ENCODE measurements at regions not wholly inside any gene's neighbourhood (a gene's known extent, or its start where the extent isn't known, plus 50 kb on each side); places are given as distances from the start of the nearest gene placed in this dataset.

- TF ChIP-seq POLR2AphosphoS5 (IDR thresholded peaks at IDR 0.05) (no peak), CTCF (IDR thresholded peaks at IDR 0.05) (no peak), POLR2A (IDR thresholded peaks at IDR 0.05) (no peak), EP300 (IDR thresholded peaks at IDR 0.05) (no peak)
Observed at GRCh38 chr1:228860911-228861831, 125.9 kb downstream of the RHOU start.
